ENCODE measurements at regions not wholly inside any gene's neighbourhood (a gene's known extent, or its start where the extent isn't known, plus 50 kb on each side); places are given as distances from the start of the nearest gene placed in this dataset.

- no peaks in the 10 kb centered on the region for H3K36me3 ChIP-seq
- H3K27me3 ChIP-seq = no peaks in the 10 kb centered on the region
- no peak for DNase-seq (ENCODE audit: low read depth in 1 of 2, low spot score in 1 of 2)
- no peak for TF ChIP-seq CTCF (IDR thresholded peaks at IDR 0.05; ENCODE audit: low read depth, low read length)
- H3K9me3 ChIP-seq (ENCODE audit: low read depth) = no peaks in the 10 kb centered on the region
- H3K27ac ChIP-seq = no peak overlapping the region
- no peak overlapping the region for H3K4me3 ChIP-seq
- H3K4me1 ChIP-seq (ENCODE audit: low read depth) = no peaks in the 10 kb centered on the region
These were observed 101.4 kb upstream of the TARS1 start for GRCh38 chr5:33339413-33339812.

- Histone ChIP-seq H3K27ac (no peak overlapping the region), H3K4me3 (no peak overlapping the region), H3K4me1 (ENCODE audit: low read depth) (no peaks in the 10 kb centered on the region), H3K9me3 (ENCODE audit: low read depth) (no peaks in the 10 kb centered on the region), H3K27me3 (no peaks in the 10 kb centered on the region), H3K36me3 (no peaks in the 10 kb centered on the region)
- no peak for TF ChIP-seq CTCF (IDR thresholded peaks at IDR 0.05; ENCODE audit: low read depth, low read length)
- DNase-seq (ENCODE audit: low read depth in 1 of 2, low spot score in 1 of 2) = no peak
These were observed 100.6 kb upstream of the TARS1 start for GRCh38 chr5:33340195-33340594.

DNA sequence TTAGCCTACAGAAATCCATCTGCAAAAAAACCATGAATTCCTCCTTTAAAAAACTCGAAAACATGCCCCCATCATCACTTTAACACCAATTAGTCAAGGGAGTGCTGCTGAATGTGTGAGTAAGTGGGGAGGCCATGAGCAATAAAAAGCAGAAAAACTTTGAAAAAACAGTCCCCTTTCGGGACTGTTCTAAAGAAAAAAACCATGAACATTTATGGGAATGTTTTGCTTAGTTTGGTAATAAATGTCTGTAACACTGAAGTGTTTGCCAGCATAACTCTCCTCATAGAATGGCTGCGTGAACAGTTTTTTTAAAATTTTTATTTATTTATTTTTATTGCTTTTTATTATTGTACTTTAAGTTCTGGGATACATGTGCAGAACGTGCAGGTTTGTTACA is 99.4 kb upstream of the TARS1 start:
- H3K9me3 ChIP-seq (ENCODE audit: low read depth) = no peaks in the 10 kb centered on the region
- TF ChIP-seq CTCF (IDR thresholded peaks at IDR 0.05; ENCODE audit: low read depth, low read length) = no peak
- DNase-seq (ENCODE audit: low read depth in 1 of 2, low spot score in 1 of 2) = no peak
- no peak overlapping the region for H3K27ac ChIP-seq
- no peaks in the 10 kb centered on the region for H3K4me1 ChIP-seq (ENCODE audit: low read depth)
- H3K4me3 ChIP-seq = no peak overlapping the region
- no peaks in the 10 kb centered on the region for H3K27me3 ChIP-seq
- no peaks in the 10 kb centered on the region for H3K36me3 ChIP-seq

DNA sequence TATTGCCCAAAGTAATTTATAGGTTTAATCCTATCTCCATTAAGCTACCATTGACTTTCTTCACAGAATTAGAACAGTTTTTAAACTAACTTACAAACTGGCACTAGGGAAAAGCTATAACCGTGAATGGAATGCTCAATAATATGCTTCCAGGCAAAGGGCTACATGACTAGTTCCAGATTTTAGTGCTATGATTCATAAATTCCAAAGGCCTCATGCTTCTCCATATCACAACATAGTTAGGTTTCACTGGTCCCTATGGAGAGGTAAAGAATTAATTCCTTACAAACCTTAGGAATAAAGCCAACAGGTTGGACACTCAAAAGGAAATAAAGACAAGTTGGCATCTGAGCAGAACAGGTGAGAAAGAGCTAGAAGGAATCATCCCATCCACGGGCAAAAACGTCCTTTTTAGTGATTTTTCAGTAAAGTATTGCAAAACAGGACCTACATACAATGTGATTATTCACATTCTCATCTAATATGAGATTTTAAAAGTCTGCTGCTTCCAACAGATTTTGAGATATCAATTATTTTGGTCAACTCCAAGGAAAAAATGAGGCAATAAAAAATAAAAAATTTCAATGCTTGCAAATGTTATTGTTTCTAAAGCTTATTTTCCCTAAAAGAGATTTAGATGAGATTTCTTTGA is 97.0 kb upstream of the TARS1 start:
- no peak overlapping the region for H3K27ac ChIP-seq
- H3K9me3 ChIP-seq (ENCODE audit: low read depth) = no peaks in the 10 kb centered on the region
- no peak for TF ChIP-seq CTCF (IDR thresholded peaks at IDR 0.05; ENCODE audit: low read depth, low read length)
- H3K4me3 ChIP-seq = no peak overlapping the region
- no peaks in the 10 kb centered on the region for H3K4me1 ChIP-seq (ENCODE audit: low read depth)
- H3K36me3 ChIP-seq = no peaks in the 10 kb centered on the region
- H3K27me3 ChIP-seq = no peaks in the 10 kb centered on the region
- peak in 1 of 2 donors; percentile 87 for DNase-seq (ENCODE audit: low read depth in 1 of 2, low spot score in 1 of 2)

GRCh38 chr5:33346534-33346933 is 94.2 kb upstream of the TARS1 start:
- no peak overlapping the region for H3K4me3 ChIP-seq
- no peaks in the 10 kb centered on the region for H3K27me3 ChIP-seq
- TF ChIP-seq CTCF (IDR thresholded peaks at IDR 0.05; ENCODE audit: low read depth, low read length) = no peak
- H3K9me3 ChIP-seq (ENCODE audit: low read depth) = no peaks in the 10 kb centered on the region
- H3K27ac ChIP-seq = no peak overlapping the region
- DNase-seq (ENCODE audit: low read depth in 1 of 2, low spot score in 1 of 2) = no peak
- no peaks in the 10 kb centered on the region for H3K36me3 ChIP-seq
- no peaks in the 10 kb centered on the region for H3K4me1 ChIP-seq (ENCODE audit: low read depth)
